MM.1S (cell line): ENCODE measurements at regions not wholly inside any gene's neighbourhood (a gene's known extent, or its start where the extent isn't known, plus 50 kb on each side); places are given as distances from the start of the nearest gene placed in this dataset.

Experiments
- DNase-seq: peaks from one replicate; pipeline ENCODE4 v3.0.0-alpha.2; 2015
- H2AFZ ChIP-seq: fragments of 300-600 bp; sonication (generic); 2 replicates; pipeline ENCODE4 v1.6.0; 2016; ENCODE audit warnings: antibody characterized with exemption, low read length
- H3F3A ChIP-seq: fragments of 300-600 bp; sonication (generic); 2 replicates; pipeline ENCODE4 v1.6.1; 2016; ENCODE audit warnings: mild to moderate bottlenecking, antibody characterized with exemption, low read length, moderate library complexity, mixed read lengths; ENCODE audit not compliant: insufficient read depth
- H3K27ac ChIP-seq: fragments of 300-600 bp; sonication (generic); 2 replicates; pipeline ENCODE4 v1.5.1; 2016; ENCODE audit warnings: mild to moderate bottlenecking, low read length
- H3K27me3 ChIP-seq: fragments of 300-600 bp; sonication (generic); replicated peaks from 2 replicates; pipeline ENCODE4 v1.6.0; 2016; ENCODE audit warnings: low read length; ENCODE audit not compliant: insufficient read depth
- H3K36me3 ChIP-seq: fragments of 300-600 bp; sonication (generic); replicated peaks from 2 replicates; pipeline ENCODE4 v1.6.1; 2016; ENCODE audit warnings: mild to moderate bottlenecking, low read length, mixed read lengths; ENCODE audit not compliant: insufficient read depth
- H3K4me1 ChIP-seq: fragments of 300-600 bp; sonication (generic); 2 replicates; pipeline ENCODE4 v1.6.1; 2016; ENCODE audit warnings: low read length, mixed read lengths
- H3K4me2 ChIP-seq: fragments of 300-600 bp; sonication (generic); 2 replicates; pipeline ENCODE4 v1.6.0; 2016; ENCODE audit warnings: low read depth, low read length
- H3K4me3 ChIP-seq: fragments of 300-600 bp; sonication (generic); 2 replicates; pipeline ENCODE4 v1.5.1; 2016; ENCODE audit warnings: low read length, mixed read lengths
- H3K79me2 ChIP-seq: fragments of 300-600 bp; sonication (generic); 2 replicates; pipeline ENCODE4 v1.6.1; 2016; ENCODE audit warnings: mixed run types, low read length, mixed read lengths
- H3K9ac ChIP-seq: fragments of 300-600 bp; sonication (generic); 2 replicates; pipeline ENCODE4 v1.6.1; 2016; ENCODE audit warnings: low read length, mixed read lengths
- H3K9me2 ChIP-seq: fragments of 300-600 bp; sonication (generic); replicated peaks from 2 replicates; pipeline ENCODE4 v1.6.1; 2016; ENCODE audit warnings: mild to moderate bottlenecking, low read length, mixed read lengths; ENCODE audit not compliant: insufficient read depth
- H3K9me3 ChIP-seq: fragments of 300-600 bp; sonication (generic); replicated peaks from 2 replicates; pipeline ENCODE4 v1.6.1; 2016; ENCODE audit warnings: mild to moderate bottlenecking, low read length, mixed read lengths; ENCODE audit not compliant: insufficient read depth
- H4K20me1 ChIP-seq: fragments of 300-600 bp; sonication (generic); 2 replicates; pipeline ENCODE4 v1.6.1; 2016; ENCODE audit warnings: mild to moderate bottlenecking, low read length, moderate library complexity, mixed read lengths; ENCODE audit not compliant: insufficient read depth
- CTCF ChIP-seq: fragments of 300-600 bp; sonication (generic); IDR thresholded peaks from 2 replicates; pipeline ENCODE4 v1.5.1; 2016; ENCODE audit warnings: antibody characterized with exemption, low read length, mixed read lengths
- EZH2 ChIP-seq: fragments of 300-600 bp; sonication (generic); optimal IDR thresholded peaks from 2 replicates; pipeline ENCODE3; 2017; ENCODE audit warnings: low read depth, mild to moderate bottlenecking, antibody characterized with exemption, low read length, mixed read lengths
- EZH2phosphoT487 ChIP-seq: fragments of 300-600 bp; sonication (generic); IDR thresholded peaks from 2 replicates; pipeline ENCODE4 v1.6.1; 2018; ENCODE audit warnings: antibody characterized with exemption, low read length

- Histone ChIP-seq H3K9ac (no peak overlapping the region), H3K4me1 (no peaks in the 10 kb centered on the region), H4K20me1 (no peaks in the 10 kb centered on the region), H3K4me3 (no peak overlapping the region), H2AFZ (no peak overlapping the region), H3K36me3 (no peaks in the 10 kb centered on the region), H3K27me3 (no peaks in the 10 kb centered on the region), H3K27ac (no peak overlapping the region), H3K4me2 (no peak overlapping the region), H3F3A (no peaks in the 10 kb centered on the region), H3K9me2 (no peaks in the 10 kb centered on the region), H3K79me2 (no peaks in the 10 kb centered on the region), H3K9me3 (no peaks in the 10 kb centered on the region)
- no peak for TF ChIP-seq EZH2
- no peak for TF ChIP-seq EZH2phosphoT487
- no peak for TF ChIP-seq CTCF
- no peak for DNase-seq
These were observed 346.2 kb downstream of the MAGEB5 start for GRCh38 chrX:26562156-26562555.

- H3K4me2 ChIP-seq = no peak overlapping the region
- TF ChIP-seq EZH2phosphoT487 (no peak), EZH2 (no peak), CTCF (no peak)
- no peak overlapping the region for H2AFZ ChIP-seq
- no peaks in the 10 kb centered on the region for H3K4me1 ChIP-seq
- no peaks in the 10 kb centered on the region for H3K9me2 ChIP-seq
- no peak overlapping the region for H3K4me3 ChIP-seq
- no peaks in the 10 kb centered on the region for H3F3A ChIP-seq
- no peaks in the 10 kb centered on the region for H3K27me3 ChIP-seq
- no peaks in the 10 kb centered on the region for H3K36me3 ChIP-seq
- H4K20me1 ChIP-seq = no peaks in the 10 kb centered on the region
- H3K9me3 ChIP-seq = no peaks in the 10 kb centered on the region
- no peak overlapping the region for H3K27ac ChIP-seq
- H3K79me2 ChIP-seq = no peaks in the 10 kb centered on the region
- no peak for DNase-seq
- H3K9ac ChIP-seq = no peak overlapping the region
These were observed 343.9 kb downstream of the MAGEB5 start for GRCh38 chrX:26559855-26560254.

DNA sequence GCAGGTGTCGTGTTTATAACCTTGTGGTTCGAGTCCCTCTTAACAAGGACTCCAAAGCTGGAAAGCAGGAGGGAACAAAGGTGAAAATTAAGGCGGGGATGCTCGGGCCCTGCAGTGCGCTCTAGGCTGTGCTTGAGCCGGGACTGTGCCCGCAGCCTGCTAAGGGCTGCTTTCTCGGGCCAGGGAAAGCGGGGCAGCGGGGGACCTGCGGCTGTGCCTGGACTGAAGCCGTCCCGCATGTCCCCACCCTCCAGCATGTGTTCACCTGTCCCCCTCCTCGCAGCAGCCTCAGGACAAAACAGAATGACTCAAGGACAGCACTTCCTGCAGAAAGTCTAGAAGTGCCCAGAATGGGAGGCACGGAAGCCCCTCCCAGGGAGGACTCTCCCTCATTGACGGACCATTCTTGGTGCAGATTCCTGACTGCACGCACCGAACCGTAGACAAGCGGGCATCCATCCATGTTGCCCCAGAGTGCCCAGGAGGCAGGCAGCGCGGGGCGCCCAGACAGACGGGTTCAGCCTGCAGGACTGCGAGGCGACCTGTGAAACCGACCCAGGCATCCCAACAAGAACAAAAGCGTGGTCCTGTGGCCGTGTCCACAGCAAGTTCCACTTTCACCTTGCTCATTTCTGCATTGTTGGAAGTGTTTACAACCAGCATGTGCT lies 342.9 kb downstream of the MAGEB5 start:
- Histone ChIP-seq H3K9me2 (no peaks in the 10 kb centered on the region), H3K27ac (no peak overlapping the region), H3K27me3 (no peaks in the 10 kb centered on the region), H3K9ac (no peak overlapping the region), H4K20me1 (no peaks in the 10 kb centered on the region), H3K36me3 (no peaks in the 10 kb centered on the region), H3K79me2 (no peaks in the 10 kb centered on the region), H3F3A (no peaks in the 10 kb centered on the region), H3K4me1 (no peaks in the 10 kb centered on the region), H3K4me3 (no peak overlapping the region), H3K9me3 (no peaks in the 10 kb centered on the region), H3K4me2 (no peak overlapping the region), H2AFZ (no peak overlapping the region)
- DNase-seq = no peak
- TF ChIP-seq EZH2 (no peak), EZH2phosphoT487 (no peak), CTCF (no peak)
